ENCODE measurements at regions not wholly inside any gene's neighbourhood (a gene's known extent, or its start where the extent isn't known, plus 50 kb on each side); places are given as distances from the start of the nearest gene placed in this dataset.
A peak's percentile ranks its signal among the peaks of the same experiment; 100 is the strongest.

- H3K4me3 ChIP-seq (ENCODE audit: low read depth, low read length), result no peak overlapping the region
- no peak for DNase-seq (ENCODE audit: low read depth)
Observed at GRCh38 chr3:76147846-76148245, 362.5 kb upstream of the ZNF717 start.

GRCh38 chr3:76152028-76152427 is 366.7 kb upstream of the ZNF717 start:
- no peak for DNase-seq (ENCODE audit: low read depth)
- no peak overlapping the region for H3K4me3 ChIP-seq (ENCODE audit: low read depth, low read length)

- no peak for DNase-seq (ENCODE audit: low read depth)
- H3K4me3 ChIP-seq (ENCODE audit: low read depth, low read length), result no peak overlapping the region
Observed at GRCh38 chr3:76161856-76162255, 376.5 kb upstream of the ZNF717 start.

- no peak for DNase-seq (ENCODE audit: low read depth)
- no peak overlapping the region for H3K4me3 ChIP-seq (ENCODE audit: low read depth, low read length)
Observed at GRCh38 chr3:76171647-76172046, 386.3 kb upstream of the ZNF717 start.

GRCh38 chr3:76177610-76178009 is 392.3 kb upstream of the ZNF717 start:
- H3K4me3 ChIP-seq (ENCODE audit: low read depth, low read length), result no peak overlapping the region
- DNase-seq (ENCODE audit: low read depth), result no peak

GRCh38 chr3:76178412-76178811 is 393.1 kb upstream of the ZNF717 start:
- H3K4me3 ChIP-seq (ENCODE audit: low read depth, low read length), result no peak overlapping the region
- DNase-seq (ENCODE audit: low read depth), result no peak

GRCh38 chr3:76181213-76181612 is 395.9 kb upstream of the ZNF717 start:
- no peak for DNase-seq (ENCODE audit: low read depth)
- no peak overlapping the region for H3K4me3 ChIP-seq (ENCODE audit: low read depth, low read length)

GRCh38 chr3:76198086-76198485 is 412.7 kb upstream of the ZNF717 start:
- no peak overlapping the region for H3K4me3 ChIP-seq (ENCODE audit: low read depth, low read length)
- no peak for DNase-seq (ENCODE audit: low read depth)

- no peak overlapping the region for H3K4me3 ChIP-seq (ENCODE audit: low read depth, low read length)
- peak; percentile 16 for DNase-seq (ENCODE audit: low read depth)
Observed at GRCh38 chr3:76199382-76199781, 414.0 kb upstream of the ZNF717 start.

- DNase-seq (ENCODE audit: low read depth), result no peak
- H3K4me3 ChIP-seq (ENCODE audit: low read depth, low read length), result no peak overlapping the region
Observed at GRCh38 chr3:76203578-76203977, 418.2 kb upstream of the ZNF717 start.

- H3K4me3 ChIP-seq (ENCODE audit: low read depth, low read length), result no peak overlapping the region
- DNase-seq (ENCODE audit: low read depth), result no peak
Observed at GRCh38 chr3:76206346-76206745, 421.0 kb upstream of the ZNF717 start.

- no peak overlapping the region for H3K4me3 ChIP-seq (ENCODE audit: low read depth, low read length)
- DNase-seq (ENCODE audit: low read depth), result no peak
Observed at GRCh38 chr3:76212679-76213078, 427.3 kb upstream of the ZNF717 start.

GRCh38 chr3:76222201-76222600 is 436.9 kb upstream of the ZNF717 start:
- no peak for DNase-seq (ENCODE audit: low read depth)
- no peak overlapping the region for H3K4me3 ChIP-seq (ENCODE audit: low read depth, low read length)

GRCh38 chr3:76231258-76231657 is 445.9 kb upstream of the ZNF717 start:
- no peak for DNase-seq (ENCODE audit: low read depth)
- H3K4me3 ChIP-seq (ENCODE audit: low read depth, low read length), result no peak overlapping the region

- no peak overlapping the region for H3K4me3 ChIP-seq (ENCODE audit: low read depth, low read length)
- no peak for DNase-seq (ENCODE audit: low read depth)
Observed at GRCh38 chr3:76242886-76243753, 457.8 kb upstream of the ZNF717 start.

GRCh38 chr3:76245073-76245472 is 459.7 kb upstream of the ZNF717 start:
- no peak overlapping the region for H3K4me3 ChIP-seq (ENCODE audit: low read depth, low read length)
- no peak for DNase-seq (ENCODE audit: low read depth)

- no peak overlapping the region for H3K4me3 ChIP-seq (ENCODE audit: low read depth, low read length)
- DNase-seq (ENCODE audit: low read depth), result no peak
Observed at GRCh38 chr3:76245622-76246021, 460.3 kb upstream of the ZNF717 start.

- no peak overlapping the region for H3K4me3 ChIP-seq (ENCODE audit: low read depth, low read length)
- no peak for DNase-seq (ENCODE audit: low read depth)
Observed at GRCh38 chr3:76264496-76264895, 479.1 kb upstream of the ZNF717 start.

- no peak overlapping the region for H3K4me3 ChIP-seq (ENCODE audit: low read depth, low read length)
- DNase-seq (ENCODE audit: low read depth), result no peak
Observed at GRCh38 chr3:76264911-76265310, 479.6 kb upstream of the ZNF717 start.

GRCh38 chr3:76266511-76266910 is 481.2 kb upstream of the ZNF717 start:
- no peak for DNase-seq (ENCODE audit: low read depth)
- no peak overlapping the region for H3K4me3 ChIP-seq (ENCODE audit: low read depth, low read length)

GRCh38 chr3:76267851-76268380 is 482.6 kb upstream of the ZNF717 start:
- H3K4me3 ChIP-seq (ENCODE audit: low read depth, low read length), result no peak overlapping the region
- DNase-seq (ENCODE audit: low read depth), result no peak

Measured in skeletal muscle cell (primary cell).